Cardiac septum (tissue), 1 donor: ENCODE measurements at regions not wholly inside any gene's neighbourhood (a gene's known extent, or its start where the extent isn't known, plus 50 kb on each side); places are given as distances from the start of the nearest gene placed in this dataset.
"Not testable (repeated sequence)": the region's sequence is repeated elsewhere in the genome, so short reads cannot be mapped to it uniquely, and the experiment has no call there.

Source experiments
- DNase-seq: peaks from one replicate; pipeline ENCODE4 v3.0.0-alpha.2; 2020; ENCODE audit warnings: low spot score
- intact Hi-C: fragments of 100-400 bp; cut with DNase I; formaldehyde crosslinking; loops from one replicate; pipeline ENCODE4 v1.14.0; 2022
- donor health status: DM: no; HTN: no; CAD: no.

DNA sequence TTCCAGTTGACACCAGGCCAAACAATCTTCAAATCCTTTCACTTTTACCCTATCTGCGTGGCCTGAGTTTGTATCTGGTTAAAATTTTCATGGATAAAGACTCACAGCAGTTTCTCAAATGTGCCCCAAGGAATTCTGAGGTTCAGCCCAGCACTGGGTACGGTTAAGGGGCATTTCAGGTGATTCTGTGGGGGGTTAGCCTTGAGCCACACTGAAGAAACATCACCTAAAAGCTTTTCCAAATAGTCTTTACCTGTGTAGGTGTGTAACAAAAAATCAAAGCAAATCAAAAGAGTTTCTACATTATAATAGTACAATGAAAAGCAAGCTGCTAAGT, 83.8 kb upstream of the DNAJC1 start:
- no peak for DNase-seq
- intact Hi-C loops: no loop called here

GRCh38 chr10:22086730-22087401, 83.3 kb upstream of the DNAJC1 start:
- intact Hi-C loops: no loop called here
- DNase-seq: peak; percentile 82

DNA sequence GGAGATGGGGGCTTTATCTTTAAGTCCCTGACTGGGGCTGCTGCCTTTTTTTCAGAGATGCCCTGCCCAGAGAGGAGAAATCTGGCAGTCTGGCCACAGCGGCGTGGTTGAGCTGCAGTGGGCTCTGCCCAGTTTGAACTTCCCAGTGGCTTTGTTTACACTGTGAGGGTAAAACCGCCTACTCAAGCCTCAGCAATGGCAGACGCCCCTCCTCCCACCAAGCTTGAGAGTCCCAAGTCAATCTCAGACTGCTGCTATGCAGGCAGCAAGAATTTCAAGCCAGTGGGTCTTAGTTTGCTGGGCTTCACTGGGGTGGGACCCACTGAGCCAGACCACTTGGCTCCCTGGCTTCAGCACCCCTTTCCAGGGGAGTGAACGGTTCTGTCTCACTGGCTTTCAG, 76.4 kb upstream of the DNAJC1 start:
- DNase-seq, intact Hi-C loops: not testable (repeated sequence)

GRCh38 chr10:22071332-22071731, 67.8 kb upstream of the DNAJC1 start:
- DNase-seq: no peak
- intact Hi-C loops: no loop called here

DNA sequence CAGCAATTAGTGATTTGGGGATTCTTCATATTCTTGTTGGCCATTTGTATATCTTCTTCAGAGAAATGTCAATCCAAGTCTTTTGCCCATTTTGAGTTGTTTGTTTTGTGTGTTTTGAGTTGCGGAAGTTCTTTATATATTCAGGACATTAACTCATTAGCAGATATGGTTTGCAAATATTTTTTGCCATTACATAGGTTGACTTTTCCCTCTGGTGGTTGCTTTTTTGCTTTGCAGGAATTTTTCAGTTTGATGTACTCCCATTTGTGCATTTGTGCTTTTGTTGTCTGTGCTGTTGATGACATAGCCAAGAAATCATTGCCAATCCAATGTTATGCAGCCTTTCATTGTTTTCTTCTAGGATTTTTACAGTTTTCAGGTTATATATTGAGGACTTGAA, 63.6 kb upstream of the DNAJC1 start:
- intact Hi-C loops: no loop called here

DNA sequence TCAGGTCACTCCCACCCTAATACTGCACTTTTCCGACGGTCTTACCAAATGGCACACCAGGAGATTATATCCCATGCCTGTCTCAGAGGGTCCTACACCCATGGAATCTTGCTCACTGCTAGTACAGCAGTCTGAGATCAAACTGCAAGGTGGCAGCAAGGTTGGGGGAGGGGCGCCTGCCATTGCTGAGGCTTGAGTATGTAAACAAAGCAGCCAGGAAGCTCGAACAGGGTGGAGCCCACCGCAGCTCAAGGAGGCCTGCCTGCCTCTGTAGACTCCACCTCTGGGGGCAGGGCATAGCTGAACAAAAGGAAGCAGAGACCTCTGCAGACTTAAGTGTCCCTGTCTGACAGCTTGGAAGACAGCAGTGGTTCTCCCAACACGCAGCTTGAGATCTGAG, 57.5 kb upstream of the DNAJC1 start:
- intact Hi-C loops, DNase-seq: not testable (repeated sequence)

More for the DNA sequence above, 63.6 kb upstream of the DNAJC1 start:
- DNase-seq: no peak

- intact Hi-C loops: no loop called here
- DNase-seq: no peak
Measured at GRCh38 chr10:22058201-22058600, 54.7 kb upstream of the DNAJC1 start.

DNA sequence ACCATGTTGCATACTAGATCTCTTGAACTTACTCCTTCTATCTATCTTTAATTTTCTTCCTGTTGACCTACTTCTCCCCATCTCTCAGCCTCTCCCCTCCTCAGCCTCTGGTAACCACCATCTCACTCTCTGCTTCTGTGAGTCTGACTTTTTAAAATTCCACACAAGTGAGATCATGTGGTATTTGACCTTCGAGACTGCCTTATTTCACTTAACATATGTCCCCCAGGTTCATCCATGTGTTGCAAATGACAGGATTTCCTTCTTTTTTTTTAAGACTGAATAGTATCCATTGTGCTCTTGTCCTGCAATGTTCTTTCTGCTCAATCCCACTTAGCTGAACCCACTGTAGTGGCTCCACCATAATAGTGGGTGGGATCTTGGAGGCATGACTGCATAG, 51.4 kb upstream of the DNAJC1 start:
- DNase-seq: no peak
- intact Hi-C loops: no loop called here
